HL-60 (cell line): ENCODE measurements at regions not wholly inside any gene's neighbourhood (a gene's known extent, or its start where the extent isn't known, plus 50 kb on each side); places are given as distances from the start of the nearest gene placed in this dataset.

Experiments used
- CTCF ChIP-seq: IDR thresholded peaks from one replicate; pipeline ENCODE4 v1.5.1; 2011; ENCODE audit warnings: low read length, control low read depth, inconsistent platforms; ENCODE audit not compliant: insufficient read depth
- GABPA ChIP-seq: IDR thresholded peaks from 2 replicates; pipeline ENCODE4 v1.6.1; 2012; ENCODE audit warnings: low read depth
- POLR2AphosphoS5 ChIP-seq: IDR thresholded peaks from 2 replicates; pipeline ENCODE4 v1.6.1; 2012; ENCODE audit warnings: low read depth
- REST ChIP-seq: IDR thresholded peaks from 2 replicates; pipeline ENCODE4 v1.6.1; 2012; ENCODE audit warnings: low read depth; ENCODE audit not compliant: insufficient replicate concordance

GRCh38 chr16:79893445-79893844 is 292.9 kb upstream of the MAF start:
- TF ChIP-seq CTCF, result no peak
- no peak for TF ChIP-seq POLR2AphosphoS5
- TF ChIP-seq GABPA, result no peak
- TF ChIP-seq REST, result no peak
